Thyroid gland (tissue), 4 donors: ENCODE measurements at regions not wholly inside any gene's neighbourhood (a gene's known extent, or its start where the extent isn't known, plus 50 kb on each side); places are given as distances from the start of the nearest gene placed in this dataset.

Source experiments
- DNase-seq, 2 donors: peaks; one replicate each; pipeline ENCODE4 v3.0.0-alpha.2; 2019
- H3K27ac ChIP-seq, 3 donors: fragments of 200-600 bp; sonication (generic); 1 replicate in 2 of 3; 2 replicates in 1 of 3; pipeline ENCODE4 v1.5.1; 2016 to 2019; ENCODE audit warnings: mild to moderate bottlenecking in 1 of 3, moderate library complexity in 1 of 3
- H3K27me3 ChIP-seq: fragments of 200-600 bp; sonication (generic); one replicate; pipeline ENCODE4 v1.5.1; 2019
- H3K36me3 ChIP-seq, 2 donors: fragments of 200-600 bp; sonication (generic); one replicate each; pipeline ENCODE4 v1.5.1; 2016 to 2019
- H3K4me1 ChIP-seq, 2 donors: fragments of 200-600 bp; sonication (generic); one replicate each; pipeline ENCODE4 v1.5.1; 2017 to 2019
- H3K4me3 ChIP-seq, 3 donors: fragments of 200-600 bp; sonication (generic); replicated peaks in 1 of 3; 1 replicate in 2 of 3; 2 replicates in 1 of 3; pipeline ENCODE4 v1.5.1; 2016; ENCODE audit warnings: mild to moderate bottlenecking in 1 of 3
- H3K9me3 ChIP-seq: fragments of 200-600 bp; sonication (generic); one replicate; pipeline ENCODE4 v1.5.1; 2017
- CTCF ChIP-seq, 6 experiments: fragments of 200-600 bp in 3 of 6; fragments of 450-650 bp in 3 of 6; sonication (generic) in 3 of 6; IDR thresholded peaks; one replicate each; pipeline ENCODE4 v1.5.1; 2016 to 2019; ENCODE audit warnings: antibody characterized with exemption in 6 of 6, mild to moderate bottlenecking in 2 of 6, inconsistent platforms in 1 of 6, moderate library complexity in 1 of 6
- POLR2A ChIP-seq, 2 donors: fragments of 450-650 bp; IDR thresholded peaks; one replicate each; pipeline ENCODE4 v1.6.1; 2017; ENCODE audit warnings: antibody characterized with exemption in 2 of 2, mild to moderate bottlenecking in 2 of 2, moderate library complexity in 1 of 2
- WGBS, 2 donors: methylation state at CpG; one replicate each; pipeline ENCODE4 v1.1.5; 2017; 5-methylcytosine and 5-hydroxymethylcytosine counted together
- intact Hi-C: fragments of 100-400 bp; cut with DNase I; formaldehyde crosslinking; loops from one replicate; pipeline ENCODE4 v1.15.1; 2023

- TF ChIP-seq CTCF (IDR thresholded peaks at IDR 0.05) = no peak
- no peak for TF ChIP-seq POLR2A (IDR thresholded peaks at IDR 0.05)
- Histone ChIP-seq H3K4me1 (peaks cover 4 to 10% of the 10 kb centered on the region in 2 donors), H3K4me3 (no peak overlapping the region), H3K27me3 (no peaks in the 10 kb centered on the region), H3K27ac (no peak overlapping the region), H3K36me3 (no peaks in the 10 kb centered on the region), H3K9me3 (no peaks in the 10 kb centered on the region)
- no peak for DNase-seq
- 86 to 88% methylated on average over 10 of the region's 10 CpGs for WGBS, 2 donors
- intact Hi-C loops = loop anchor here (10.0 kb wide), 1 partner anchor 60 kb away; no protein-coding TSS in a partner anchor
Observed at GRCh38 chr2:105674859-105675541, 69.7 kb upstream of the NCK2 start.

- intact Hi-C loops = loop anchor here (10.0 kb wide), 1 partner anchor 60 kb away; no protein-coding TSS in a partner anchor
- no peak overlapping the region for H3K4me3 ChIP-seq
- DNase-seq = no peak
- H3K36me3 ChIP-seq = no peaks in the 10 kb centered on the region
- no peak for TF ChIP-seq CTCF (IDR thresholded peaks at IDR 0.05)
- no peak for TF ChIP-seq POLR2A (IDR thresholded peaks at IDR 0.05)
- WGBS, 2 donors = 69 to 73% methylated on average over 7 of the region's 7 CpGs
- H3K9me3 ChIP-seq = no peaks in the 10 kb centered on the region
- no peaks in the 10 kb centered on the region for H3K27me3 ChIP-seq
- H3K4me1 ChIP-seq = peaks cover 4 to 10% of the 10 kb centered on the region in 2 donors
- no peak overlapping the region for H3K27ac ChIP-seq
Observed at GRCh38 chr2:105674401-105674800, 70.3 kb upstream of the NCK2 start.

GRCh38 chr2:105671156-105671555, 73.6 kb upstream of the NCK2 start:
- no peaks in the 10 kb centered on the region for H3K27me3 ChIP-seq
- H3K4me1 ChIP-seq = peaks cover 4 to 10% of the 10 kb centered on the region in 2 donors
- WGBS, 2 donors = 40 to 42% methylated on average over 8 of the region's 8 CpGs
- peak overlapping the region in 1 of 3 donors; percentile 34 for H3K27ac ChIP-seq
- H3K36me3 ChIP-seq = no peaks in the 10 kb centered on the region
- intact Hi-C loops = loop anchor here (10.0 kb wide), 1 partner anchor 64 kb away; no protein-coding TSS in a partner anchor
- no peaks in the 10 kb centered on the region for H3K9me3 ChIP-seq
- no peak for TF ChIP-seq POLR2A (IDR thresholded peaks at IDR 0.05)
- TF ChIP-seq CTCF (IDR thresholded peaks at IDR 0.05) = no peak
- H3K4me3 ChIP-seq = no peak overlapping the region
- DNase-seq = peak; percentile 83 to 90

- DNase-seq = no peak
- no peaks in the 10 kb centered on the region for H3K36me3 ChIP-seq
- TF ChIP-seq POLR2A (IDR thresholded peaks at IDR 0.05) (no peak), CTCF (IDR thresholded peaks at IDR 0.05) (no peak)
- no peak overlapping the region for H3K4me3 ChIP-seq
- H3K27ac ChIP-seq = no peak overlapping the region
- H3K4me1 ChIP-seq = peaks cover 4 to 10% of the 10 kb centered on the region in 2 donors
- H3K27me3 ChIP-seq = no peaks in the 10 kb centered on the region
- intact Hi-C loops = no loop called here
- no peaks in the 10 kb centered on the region for H3K9me3 ChIP-seq
- WGBS, 2 donors = 97 to 98% methylated on average over 4 of the region's 4 CpGs
Observed at GRCh38 chr2:105669384-105669891, 75.3 kb upstream of the NCK2 start.

GRCh38 chr2:105665480-105665879, 79.2 kb upstream of the NCK2 start:
- no peak overlapping the region for H3K4me3 ChIP-seq
- no peaks in the 10 kb centered on the region for H3K9me3 ChIP-seq
- H3K27ac ChIP-seq = no peak overlapping the region
- intact Hi-C loops = no loop called here
- H3K36me3 ChIP-seq = no peaks in the 10 kb centered on the region
- H3K27me3 ChIP-seq = no peaks in the 10 kb centered on the region
- no peak for DNase-seq
- TF ChIP-seq CTCF (IDR thresholded peaks at IDR 0.05) = no peak
- TF ChIP-seq POLR2A (IDR thresholded peaks at IDR 0.05) = no peak
- no peaks in the 10 kb centered on the region for H3K4me1 ChIP-seq
- WGBS, 2 donors = 95 to 98% methylated on average over 1 of the region's 1 CpG
